ENCODE measurements at regions not wholly inside any gene's neighbourhood (a gene's known extent, or its start where the extent isn't known, plus 50 kb on each side); places are given as distances from the start of the nearest gene placed in this dataset.

DNA sequence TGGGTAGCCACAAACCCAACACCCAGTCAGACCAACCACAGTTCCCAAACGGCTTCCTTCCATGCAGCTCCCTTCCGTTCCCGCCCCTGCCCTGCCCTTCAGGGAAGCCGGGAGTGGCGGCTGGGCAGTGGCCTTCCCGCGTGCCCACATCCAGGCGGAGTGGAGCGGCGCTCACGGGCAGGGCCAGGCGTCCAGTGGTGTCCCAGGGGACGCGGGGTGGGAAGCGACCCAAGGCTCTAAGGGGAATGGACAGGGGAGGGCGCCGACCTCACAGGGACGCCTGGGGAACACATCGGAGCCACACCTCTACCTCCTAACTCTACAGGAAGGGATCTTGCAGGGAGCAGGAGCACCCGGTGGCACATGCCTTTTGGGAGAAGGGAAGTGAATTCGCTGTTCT lies 225.9 kb upstream of the MGAT5 start:
- TF ChIP-seq CTCF (IDR thresholded peaks at IDR 0.05) (no peak), EP300 (IDR thresholded peaks at IDR 0.05) (no peak), POLR2A (IDR thresholded peaks at IDR 0.05) (no peak), POLR2AphosphoS5 (IDR thresholded peaks at IDR 0.05) (no peak)

Measured in upper lobe of left lung (tissue), 4 donors.